Gastroesophageal sphincter (tissue), 4 donors: ENCODE measurements at regions not wholly inside any gene's neighbourhood (a gene's known extent, or its start where the extent isn't known, plus 50 kb on each side); places are given as distances from the start of the nearest gene placed in this dataset.

Source experiments
- ATAC-seq: fragments of 150-250 bp; one replicate; pipeline ENCODE4 v1.9.1; 2016; ENCODE audit warnings: mild to moderate bottlenecking, moderate library complexity
- H3K27ac ChIP-seq, 4 donors: fragments of 200-600 bp; sonication (generic) in 3 of 4; 1 replicate in 3 of 4; 2 replicates in 1 of 4; pipeline ENCODE4 v1.5.1; 2016 to 2019
- H3K27me3 ChIP-seq: fragments of 200-600 bp; sonication (generic); one replicate; pipeline ENCODE4 v1.5.1; 2019
- H3K36me3 ChIP-seq, 2 donors: fragments of 200-600 bp; sonication (generic); one replicate each; pipeline ENCODE4 v1.5.1; 2019; ENCODE audit warnings: control low read depth in 1 of 2
- H3K4me1 ChIP-seq, 3 donors: fragments of 200-600 bp; sonication (generic); 1 replicate in 2 of 3; 2 replicates in 1 of 3; pipeline ENCODE4 v1.5.1; 2016 to 2019; ENCODE audit warnings: control low read depth in 2 of 3
- H3K4me3 ChIP-seq, 2 donors: fragments of 200-600 bp; sonication (generic); one replicate each; pipeline ENCODE4 v1.5.1; 2019; ENCODE audit warnings: mild to moderate bottlenecking in 1 of 2, moderate library complexity in 1 of 2
- H3K9me3 ChIP-seq, 3 donors: fragments of 200-600 bp; sonication (generic); one replicate each; pipeline ENCODE4 v1.5.1; 2017 to 2019; ENCODE audit warnings: control low read depth in 2 of 3
- EP300 ChIP-seq: sonication (generic); formaldehyde crosslinking; IDR thresholded peaks from one replicate; pipeline ENCODE4 v1.6.1; 2017; ENCODE audit warnings: antibody characterized with exemption, mild to moderate bottlenecking
- POLR2A ChIP-seq, 2 donors: fragments of 450-650 bp; IDR thresholded peaks; one replicate each; pipeline ENCODE4 v1.6.1; 2017; ENCODE audit warnings: antibody characterized with exemption in 2 of 2, mild to moderate bottlenecking in 2 of 2, moderate library complexity in 1 of 2
- POLR2AphosphoS5 ChIP-seq: sonication (generic); formaldehyde crosslinking; IDR thresholded peaks from one replicate; pipeline ENCODE4 v1.6.1; 2017; ENCODE audit warnings: antibody characterized with exemption
- WGBS, 2 donors: methylation state at CpG; one replicate each; pipeline ENCODE4 v1.1.5; 2018; ENCODE audit warnings: low coverage in 1 of 2; 5-methylcytosine and 5-hydroxymethylcytosine counted together
- TF ChIP-seq, protein P1 (sequence below), 4 experiments: fragments of 200-600 bp in 2 of 4; fragments of 450-650 bp in 2 of 4; sonication (generic) in 1 of 4; IDR thresholded peaks; one replicate each; pipeline ENCODE4 v1.5.1; 2017 to 2019; ENCODE audit warnings: antibody characterized with exemption in 4 of 4, mild to moderate bottlenecking in 2 of 4, moderate library complexity in 2 of 4

GRCh38 chr11:119486691-119487259 is 63.8 kb upstream of the THY1 start:
- Histone ChIP-seq H3K4me1 (peaks cover 0 to 2% (median 0%) of the 10 kb centered on the region in 3 donors), H3K9me3 (no peaks in the 10 kb centered on the region), H3K36me3 (no peaks in the 10 kb centered on the region), H3K27me3 (no peaks in the 10 kb centered on the region), H3K4me3 (no peak overlapping the region), H3K27ac (no peak overlapping the region)
- TF ChIP-seq POLR2A (IDR thresholded peaks at IDR 0.05) (no peak), POLR2AphosphoS5 (no peak), EP300 (no peak)
- TF ChIP-seq, protein P1, sequence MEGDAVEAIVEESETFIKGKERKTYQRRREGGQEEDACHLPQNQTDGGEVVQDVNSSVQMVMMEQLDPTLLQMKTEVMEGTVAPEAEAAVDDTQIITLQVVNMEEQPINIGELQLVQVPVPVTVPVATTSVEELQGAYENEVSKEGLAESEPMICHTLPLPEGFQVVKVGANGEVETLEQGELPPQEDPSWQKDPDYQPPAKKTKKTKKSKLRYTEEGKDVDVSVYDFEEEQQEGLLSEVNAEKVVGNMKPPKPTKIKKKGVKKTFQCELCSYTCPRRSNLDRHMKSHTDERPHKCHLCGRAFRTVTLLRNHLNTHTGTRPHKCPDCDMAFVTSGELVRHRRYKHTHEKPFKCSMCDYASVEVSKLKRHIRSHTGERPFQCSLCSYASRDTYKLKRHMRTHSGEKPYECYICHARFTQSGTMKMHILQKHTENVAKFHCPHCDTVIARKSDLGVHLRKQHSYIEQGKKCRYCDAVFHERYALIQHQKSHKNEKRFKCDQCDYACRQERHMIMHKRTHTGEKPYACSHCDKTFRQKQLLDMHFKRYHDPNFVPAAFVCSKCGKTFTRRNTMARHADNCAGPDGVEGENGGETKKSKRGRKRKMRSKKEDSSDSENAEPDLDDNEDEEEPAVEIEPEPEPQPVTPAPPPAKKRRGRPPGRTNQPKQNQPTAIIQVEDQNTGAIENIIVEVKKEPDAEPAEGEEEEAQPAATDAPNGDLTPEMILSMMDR (IDR thresholded peaks at IDR 0.05): no peak
- 100% methylated on average over 1 of the region's 3 CpGs; no CpG with 5 or more reads in 1 of the 2 donors for WGBS, 2 donors
- no peak for ATAC-seq

DNA sequence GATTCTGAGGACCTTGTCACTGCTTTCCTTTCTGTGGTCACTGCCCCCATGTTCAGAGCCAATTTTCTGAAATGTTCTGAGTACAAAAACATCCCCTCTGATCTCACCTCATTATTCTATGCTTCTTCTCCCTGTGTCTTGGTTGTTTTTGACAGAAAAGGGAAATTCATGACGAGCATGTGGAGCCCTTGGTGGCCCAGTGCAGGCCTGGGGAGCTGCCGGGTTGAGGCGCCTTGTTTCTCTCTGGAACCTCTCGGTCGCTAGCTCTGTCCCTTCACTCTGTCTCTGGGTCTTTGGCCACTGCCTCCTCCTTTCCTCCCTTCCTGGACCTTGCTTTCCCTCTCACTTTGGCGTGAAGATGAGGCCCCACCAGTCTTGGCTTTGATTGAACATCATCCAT is 63.0 kb upstream of the THY1 start:
- no peaks in the 10 kb centered on the region for H3K36me3 ChIP-seq
- WGBS, 2 donors: 90% methylated on average over 2 of the region's 6 CpGs; no CpG with 5 or more reads in 1 of the 2 donors
- peaks cover 0 to 9% (median 3%) of the 10 kb centered on the region in 3 donors for H3K4me1 ChIP-seq
- TF ChIP-seq POLR2A (IDR thresholded peaks at IDR 0.05): no peak
- TF ChIP-seq EP300: no peak
- TF ChIP-seq, protein P1 (IDR thresholded peaks at IDR 0.05): no peak
- H3K27me3 ChIP-seq: no peaks in the 10 kb centered on the region
- no peak overlapping the region for H3K27ac ChIP-seq
- ATAC-seq: no peak
- no peaks in the 10 kb centered on the region for H3K9me3 ChIP-seq
- no peak overlapping the region for H3K4me3 ChIP-seq

DNA sequence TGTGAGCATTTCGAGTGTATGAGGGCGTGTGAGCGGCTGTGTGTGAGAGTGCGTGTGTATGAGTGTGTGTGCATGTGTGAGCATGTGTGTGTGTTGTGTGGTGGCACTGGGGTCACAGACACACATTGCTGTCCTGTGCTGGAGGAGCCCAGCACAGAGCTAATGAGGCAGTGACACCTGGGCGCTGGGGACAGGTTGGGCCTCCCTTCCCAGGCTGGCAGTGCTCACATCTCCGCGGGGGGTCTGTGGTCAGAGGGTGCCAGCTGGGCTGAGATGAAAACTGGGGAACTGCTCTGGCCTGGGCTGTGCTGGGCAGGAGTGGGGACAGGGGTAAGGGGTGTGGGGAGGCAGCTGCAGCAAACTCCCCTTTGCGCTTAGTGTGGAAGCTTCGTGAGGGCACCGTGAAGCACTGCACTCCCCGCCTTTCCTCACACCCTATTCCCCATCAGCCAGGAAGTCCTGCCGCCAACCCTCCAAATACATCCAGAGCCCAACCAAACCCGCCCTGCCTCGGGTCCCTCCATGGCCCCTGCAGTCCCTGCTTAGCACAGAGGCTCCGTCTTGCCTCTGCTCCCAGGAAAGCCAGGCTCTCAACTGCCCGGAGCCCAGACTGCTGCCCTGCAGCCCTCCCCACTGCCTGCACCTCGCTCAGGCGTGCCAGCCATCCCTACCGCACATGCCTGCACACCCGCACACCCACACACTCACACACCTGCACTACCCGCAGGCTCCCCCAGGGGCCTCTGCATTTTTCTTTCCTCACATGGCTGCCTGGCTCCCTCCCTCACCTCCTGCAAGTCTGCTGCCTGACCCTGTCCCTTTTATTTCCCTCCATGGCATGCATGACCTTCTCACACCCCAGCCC is 62.0 kb upstream of the THY1 start:
- WGBS, 2 donors: 33 to 85% methylated on average over 1 to 12 of the region's 21 CpGs
- no peak for ATAC-seq
- H3K9me3 ChIP-seq: no peaks in the 10 kb centered on the region
- H3K27me3 ChIP-seq: no peaks in the 10 kb centered on the region
- H3K27ac ChIP-seq: no peak overlapping the region
- TF ChIP-seq, protein P1 (IDR thresholded peaks at IDR 0.05): no peak
- TF ChIP-seq POLR2A (IDR thresholded peaks at IDR 0.05) (no peak), EP300 (no peak), POLR2AphosphoS5 (no peak)
- H3K36me3 ChIP-seq: no peaks in the 10 kb centered on the region
- H3K4me3 ChIP-seq: no peak overlapping the region
- H3K4me1 ChIP-seq: peaks cover 0 to 12% (median 3%) of the 10 kb centered on the region in 3 donors

DNA sequence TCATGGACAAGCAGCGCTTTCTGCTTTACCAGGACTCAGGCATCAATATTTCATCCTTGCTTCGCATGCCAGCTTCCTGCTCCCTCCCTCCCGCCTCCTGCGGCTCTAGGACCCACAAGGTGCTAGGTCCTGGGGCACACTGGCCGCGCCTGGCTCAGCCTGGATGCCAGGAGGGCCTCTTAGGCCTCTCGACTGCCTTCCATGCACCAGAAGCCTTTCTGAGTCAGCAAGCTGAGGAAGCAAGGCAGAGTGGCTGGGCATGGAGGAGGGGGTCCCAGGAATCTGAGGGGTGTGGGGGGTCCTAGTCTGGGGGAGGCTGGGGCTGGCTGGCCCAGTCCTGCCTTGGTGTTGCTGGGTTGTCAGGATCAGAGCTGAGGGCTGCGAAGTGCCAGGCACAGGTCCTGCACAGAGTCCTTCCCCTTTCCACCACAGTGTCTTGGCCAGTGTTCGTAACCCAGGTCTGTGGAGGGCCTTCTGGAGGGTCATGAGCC is 61.0 kb upstream of the THY1 start:
- H3K9me3 ChIP-seq: no peaks in the 10 kb centered on the region
- no peaks in the 10 kb centered on the region for H3K36me3 ChIP-seq
- ATAC-seq: no peak
- TF ChIP-seq POLR2A (IDR thresholded peaks at IDR 0.05) (no peak), POLR2AphosphoS5 (no peak), EP300 (no peak)
- TF ChIP-seq, protein P1 (IDR thresholded peaks at IDR 0.05): no peak
- no peaks in the 10 kb centered on the region for H3K27me3 ChIP-seq
- no peak overlapping the region for H3K27ac ChIP-seq
- peaks cover 0 to 12% (median 3%) of the 10 kb centered on the region in 3 donors for H3K4me1 ChIP-seq
- no peak overlapping the region for H3K4me3 ChIP-seq
- WGBS, 2 donors: 85 to 100% methylated on average over 1 to 2 of the region's 9 CpGs
